Adrenal gland (tissue), 9 donors: ENCODE measurements at regions not wholly inside any gene's neighbourhood (a gene's known extent, or its start where the extent isn't known, plus 50 kb on each side); places are given as distances from the start of the nearest gene placed in this dataset.
A peak's percentile ranks its signal among the peaks of the same experiment; 100 is the strongest.

Experiments used
- DNase-seq, 7 donors: peaks; one replicate each; pipeline ENCODE4 v3.0.0-alpha.2; 2019 to 2020
- H3K27ac ChIP-seq, 5 donors: fragments of 200-600 bp; sonication (generic) in 4 of 5; 1 replicate in 3 of 5; 2 replicates in 2 of 5; pipeline versions ENCODE4 v1.5.1 to v1.8.0; 2016 to 2020; ENCODE audit warnings: mild to moderate bottlenecking in 1 of 5
- H3K27me3 ChIP-seq: fragments of 200-600 bp; 2 replicates; pipeline ENCODE4 v1.8.0; 2021
- H3K36me3 ChIP-seq, 2 donors: fragments of 200-600 bp; replicated peaks in 1 of 2; 1 replicate in 1 of 2; 2 replicates in 1 of 2; pipeline versions ENCODE4 v1.5.1 to v1.8.0; 2018 to 2022
- H3K4me1 ChIP-seq, 2 donors: fragments of 200-600 bp; replicated peaks in 1 of 2; 1 replicate in 1 of 2; 2 replicates in 1 of 2; pipeline versions ENCODE4 v1.5.1 to v1.8.0; 2018 to 2021
- H3K4me3 ChIP-seq, 4 donors: fragments of 200-600 bp; sonication (generic) in 3 of 4; one replicate each; pipeline ENCODE4 v1.5.1; 2016 to 2018
- H3K9me3 ChIP-seq, 3 donors: fragments of 200-600 bp; sonication (generic) in 1 of 3; replicated peaks in 1 of 3; 1 replicate in 2 of 3; 2 replicates in 1 of 3; pipeline versions ENCODE4 v1.5.1 to v1.8.0; 2016 to 2021
- POLR2A ChIP-seq, 2 donors: fragments of 450-650 bp; IDR thresholded peaks; one replicate each; pipeline ENCODE4 v1.6.1; 2017; ENCODE audit warnings: antibody characterized with exemption in 2 of 2, mild to moderate bottlenecking in 2 of 2, moderate library complexity in 1 of 2
- WGBS, 4 donors: extraction: QIAGEN DNeasy Blood & Tissue Kit in 2 of 4; methylation state at CpG; one replicate each; pipeline versions ENCODE4 v1.1.5 to v1.1.7; 2013 to 2017; 5-methylcytosine and 5-hydroxymethylcytosine counted together
- intact Hi-C, 2 donors: fragments of 100-400 bp; cut with DNase I; formaldehyde crosslinking; loops; one replicate each; pipeline versions ENCODE4 v1.14.1 to v1.15.0; 2022 to 2023
- TF ChIP-seq, protein P1 (sequence below), 6 experiments: fragments of 450-650 bp in 4 of 6; fragments of 200-600 bp in 2 of 6; sonication (generic) in 1 of 6; IDR thresholded peaks; 1 replicate in 5 of 6; 2 replicates in 1 of 6; pipeline versions ENCODE4 v1.5.1 to v1.8.0; 2016 to 2021; ENCODE audit warnings: antibody characterized with exemption in 6 of 6, mild to moderate bottlenecking in 2 of 6, moderate library complexity in 1 of 6
- donor health status: healthy with polysubstance abuse.
- donor health status: Bipolar disorder and iron deficiency.
- donor health status: DM: yes; HTN: yes; CAD: no.
- donor health status: DM: no; HTN: no; CAD: no.
- donor health status: DM: no; HTN: no; CAD: no.

DNA sequence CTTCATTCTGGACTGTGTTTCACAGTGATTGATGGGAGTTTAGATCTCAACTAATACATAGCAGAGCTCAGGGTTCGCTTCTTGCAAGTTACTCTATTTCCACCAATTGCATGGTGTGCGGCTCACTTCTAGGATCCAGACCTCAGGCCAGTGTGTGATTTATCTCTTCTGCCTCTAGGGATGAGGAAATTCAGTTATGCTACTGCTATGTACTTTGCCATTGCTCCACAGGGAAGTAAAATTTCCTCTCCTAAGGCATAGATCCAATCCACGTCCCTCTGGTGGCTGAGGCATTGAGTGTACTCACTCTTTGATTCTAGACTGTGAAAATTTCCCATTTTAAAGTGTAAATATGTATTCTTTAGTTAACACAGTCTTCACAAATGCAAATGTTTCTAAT lies 214.1 kb downstream of the HS3ST3B1 start:
- DNase-seq = no peak
- Histone ChIP-seq H3K4me1 (no peaks in the 10 kb centered on the region), H3K36me3 (no peaks in the 10 kb centered on the region), H3K27me3 (no peaks in the 10 kb centered on the region), H3K9me3 (no peaks in the 10 kb centered on the region), H3K4me3 (no peak overlapping the region), H3K27ac (no peak overlapping the region)
- intact Hi-C loops = no loop called here
- 65 to 73% (median 72%) methylated on average over 3 of the region's 3 CpGs for WGBS, 4 donors
- no peak for TF ChIP-seq POLR2A (IDR thresholded peaks at IDR 0.05)
- TF ChIP-seq, protein P1, sequence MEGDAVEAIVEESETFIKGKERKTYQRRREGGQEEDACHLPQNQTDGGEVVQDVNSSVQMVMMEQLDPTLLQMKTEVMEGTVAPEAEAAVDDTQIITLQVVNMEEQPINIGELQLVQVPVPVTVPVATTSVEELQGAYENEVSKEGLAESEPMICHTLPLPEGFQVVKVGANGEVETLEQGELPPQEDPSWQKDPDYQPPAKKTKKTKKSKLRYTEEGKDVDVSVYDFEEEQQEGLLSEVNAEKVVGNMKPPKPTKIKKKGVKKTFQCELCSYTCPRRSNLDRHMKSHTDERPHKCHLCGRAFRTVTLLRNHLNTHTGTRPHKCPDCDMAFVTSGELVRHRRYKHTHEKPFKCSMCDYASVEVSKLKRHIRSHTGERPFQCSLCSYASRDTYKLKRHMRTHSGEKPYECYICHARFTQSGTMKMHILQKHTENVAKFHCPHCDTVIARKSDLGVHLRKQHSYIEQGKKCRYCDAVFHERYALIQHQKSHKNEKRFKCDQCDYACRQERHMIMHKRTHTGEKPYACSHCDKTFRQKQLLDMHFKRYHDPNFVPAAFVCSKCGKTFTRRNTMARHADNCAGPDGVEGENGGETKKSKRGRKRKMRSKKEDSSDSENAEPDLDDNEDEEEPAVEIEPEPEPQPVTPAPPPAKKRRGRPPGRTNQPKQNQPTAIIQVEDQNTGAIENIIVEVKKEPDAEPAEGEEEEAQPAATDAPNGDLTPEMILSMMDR (IDR thresholded peaks at IDR 0.05) = peak in 1 of 6 experiments; percentile 5

- no peak overlapping the region for H3K4me3 ChIP-seq
- H3K4me1 ChIP-seq = no peaks in the 10 kb centered on the region
- TF ChIP-seq, protein P1 (IDR thresholded peaks at IDR 0.05) = no peak
- no peak for TF ChIP-seq POLR2A (IDR thresholded peaks at IDR 0.05)
- H3K27me3 ChIP-seq = no peaks in the 10 kb centered on the region
- intact Hi-C loops = no loop called here
- no peak overlapping the region for H3K27ac ChIP-seq
- WGBS, 4 donors = 42 to 54% (median 53%) methylated on average over 3 of the region's 3 CpGs
- no peaks in the 10 kb centered on the region for H3K9me3 ChIP-seq
- no peaks in the 10 kb centered on the region for H3K36me3 ChIP-seq
- no peak for DNase-seq
These were observed 213.0 kb downstream of the HS3ST3B1 start for GRCh38 chr17:14513835-14514234.

GRCh38 chr17:14510136-14510535 lies 209.3 kb downstream of the HS3ST3B1 start:
- intact Hi-C loops = no loop called here
- DNase-seq = no peak
- 71 to 82% (median 81%) methylated on average over 3 of the region's 3 CpGs for WGBS, 4 donors
- H3K4me1 ChIP-seq = no peaks in the 10 kb centered on the region
- no peak overlapping the region for H3K4me3 ChIP-seq
- no peaks in the 10 kb centered on the region for H3K9me3 ChIP-seq
- no peaks in the 10 kb centered on the region for H3K27me3 ChIP-seq
- no peaks in the 10 kb centered on the region for H3K36me3 ChIP-seq
- no peak for TF ChIP-seq POLR2A (IDR thresholded peaks at IDR 0.05)
- TF ChIP-seq, protein P1 (IDR thresholded peaks at IDR 0.05) = no peak
- H3K27ac ChIP-seq = no peak overlapping the region

- no peaks in the 10 kb centered on the region for H3K27me3 ChIP-seq
- H3K36me3 ChIP-seq = no peaks in the 10 kb centered on the region
- intact Hi-C loops = no loop called here
- H3K4me3 ChIP-seq = no peak overlapping the region
- no peak for DNase-seq
- H3K4me1 ChIP-seq = no peaks in the 10 kb centered on the region
- H3K27ac ChIP-seq = no peak overlapping the region
- WGBS, 4 donors = 75 to 84% (median 82%) methylated on average over 5 of the region's 5 CpGs
- H3K9me3 ChIP-seq = no peaks in the 10 kb centered on the region
- TF ChIP-seq, protein P1 (IDR thresholded peaks at IDR 0.05) = no peak
- TF ChIP-seq POLR2A (IDR thresholded peaks at IDR 0.05) = no peak
These were observed 207.3 kb downstream of the HS3ST3B1 start for GRCh38 chr17:14508156-14508555.
